ENCODE measurements at regions not wholly inside any gene's neighbourhood (a gene's known extent, or its start where the extent isn't known, plus 50 kb on each side); places are given as distances from the start of the nearest gene placed in this dataset.

- TF ChIP-seq TCF7L2 (IDR thresholded peaks at IDR 0.05; ENCODE audit: borderline replicate concordance, extremely low read depth, insufficient read depth, insufficient read length) = no peak
- TF ChIP-seq EGR1 (IDR thresholded peaks at IDR 0.05; ENCODE audit: low read depth) = no peak
Observed at GRCh38 chr3:21049334-21050062, 701.5 kb downstream of the ZNF385D start (continued).

GRCh38 chr3:21043139-21043538 is 707.9 kb downstream of the ZNF385D start:
- no peaks in the 10 kb centered on the region for H3K36me3 ChIP-seq (ENCODE audit: control insufficient read depth in 1 of 2, insufficient read depth in 2 of 2, low read length in 2 of 2)
- ATAC-seq = no peak
- no peaks in the 10 kb centered on the region for H3K79me2 ChIP-seq (ENCODE audit: insufficient read depth, low read length)
- ChIA-PET RAD21 (ENCODE audit: low non-redundant PET in 1 of 2, low total read pairs in 2 of 2, uncharacterized antibody in 2 of 2, unreplicated experiment in 2 of 2) (no interaction called here), CTCF (no interaction called here), POLR2A (no interaction called here)
- no TSS peak for BruUV-seq (replicated peaks)
- no peak overlapping the region for H3K4me3 ChIP-seq (replicated peaks in 1 of 2; ENCODE audit: low read depth in 1 of 2, low read length in 2 of 2)
- H3K27me3 ChIP-seq (ENCODE audit: insufficient read depth, low read length) = no peaks in the 10 kb centered on the region
- no peak overlapping the region for H3K4me2 ChIP-seq (ENCODE audit: low read length)
- no peak for TF ChIP-seq CBX3 (IDR thresholded peaks at IDR 0.05; ENCODE audit: low read depth)
- no peak for TF ChIP-seq ATF3 (IDR thresholded peaks at IDR 0.05)
- no peak for TF ChIP-seq JUND (IDR thresholded peaks at IDR 0.05)
- TF ChIP-seq REST (IDR thresholded peaks at IDR 0.05; ENCODE audit: low read depth) = no peak
- no peak for TF ChIP-seq SP1 (IDR thresholded peaks at IDR 0.05; ENCODE audit: low read depth)
- TF ChIP-seq RAD21 (IDR thresholded peaks at IDR 0.05; ENCODE audit: low read depth) = no peak
- no peak for TF ChIP-seq ZNF274 (IDR thresholded peaks at IDR 0.05; ENCODE audit: low read depth, low read length)
- no peaks in the 10 kb centered on the region for H4K20me1 ChIP-seq (ENCODE audit: insufficient read depth)
- H3K4me1 ChIP-seq (ENCODE audit: control insufficient read depth in 1 of 2, insufficient read depth in 2 of 2, low read length in 2 of 2) = no peaks in the 10 kb centered on the region
- no peak for DNase-seq (ENCODE audit: low read depth, low spot score)
- no peaks in the 10 kb centered on the region for H3K9me2 ChIP-seq (ENCODE audit: insufficient read depth)
- H3K9me3 ChIP-seq (ENCODE audit: control insufficient read depth in 1 of 2, insufficient read depth in 1 of 2, low read depth in 1 of 2, low read length in 2 of 2) = peaks cover 15 to 22% of the 10 kb centered on the region in 2 experiments; a peak in 2 of 4 replicates
- H3K9ac ChIP-seq (ENCODE audit: low read length) = no peak overlapping the region
- intact Hi-C loops (cut with micrococcal nuclease) = no loop called here
- no peak overlapping the region for H3K27ac ChIP-seq (ENCODE audit: low read depth, low read length)
- H2AFZ ChIP-seq (ENCODE audit: low read depth, low read length, poor library complexity, severe bottlenecking) = no peak overlapping the region

Data from HCT116 (cell line).